PFSK-1 (cell line): ENCODE measurements at regions not wholly inside any gene's neighbourhood (a gene's known extent, or its start where the extent isn't known, plus 50 kb on each side); places are given as distances from the start of the nearest gene placed in this dataset.

Experiments used
- FOXP2 ChIP-seq: optimal IDR thresholded peaks from 2 replicates; pipeline ENCODE3; 2011; ENCODE audit warnings: borderline replicate concordance, control low read depth, inconsistent platforms; ENCODE audit not compliant: insufficient read depth; ENCODE audit errors: extremely low read length, extremely low read depth
- POLR2AphosphoS5 ChIP-seq: IDR thresholded peaks from 2 replicates; pipeline ENCODE4 v1.6.1; 2012; ENCODE audit warnings: low read depth, mild to moderate bottlenecking, control low read depth, low read length, moderate library complexity
- REST ChIP-seq, 2 experiments: IDR thresholded peaks; 2 replicates each; pipeline versions ENCODE4 v1.6.1 to v1.8.0; 2011 to 2012; ENCODE audit warnings: low read depth in 2 of 2, low read length in 2 of 2, control low read depth in 1 of 2, inconsistent platforms in 1 of 2, mild to moderate bottlenecking in 1 of 2, moderate library complexity in 1 of 2; ENCODE audit not compliant: insufficient read depth in 1 of 2
- SIN3A ChIP-seq: IDR thresholded peaks from 2 replicates; pipeline ENCODE4 v1.6.1; 2012; ENCODE audit warnings: mild to moderate bottlenecking, low read length, moderate library complexity, borderline replicate concordance; ENCODE audit not compliant: insufficient read depth
- TAF1 ChIP-seq: IDR thresholded peaks from 2 replicates; pipeline ENCODE4 v1.6.1; 2012; ENCODE audit warnings: low read length, control low read depth, borderline replicate concordance; ENCODE audit not compliant: insufficient read depth

- TF ChIP-seq SIN3A (no peak), TAF1 (no peak), POLR2AphosphoS5 (no peak), REST (IDR thresholded peaks at IDR 0.05; ENCODE audit: insufficient read depth in 1 of 2, low read depth in 2 of 2, low read length in 2 of 2) (no peak), FOXP2 (no peak)
Measured at GRCh38 chr2:215698566-215698965, 262.7 kb upstream of the FN1 start.

GRCh38 chr2:215697496-215697895, 261.6 kb upstream of the FN1 start:
- no peak for TF ChIP-seq POLR2AphosphoS5
- no peak for TF ChIP-seq SIN3A
- no peak for TF ChIP-seq TAF1
- no peak for TF ChIP-seq REST (IDR thresholded peaks at IDR 0.05; ENCODE audit: insufficient read depth in 1 of 2, low read depth in 2 of 2, low read length in 2 of 2)
- no peak for TF ChIP-seq FOXP2

GRCh38 chr2:215697003-215697402, 261.1 kb upstream of the FN1 start:
- TF ChIP-seq REST (IDR thresholded peaks at IDR 0.05; ENCODE audit: insufficient read depth in 1 of 2, low read depth in 2 of 2, low read length in 2 of 2), result no peak
- no peak for TF ChIP-seq TAF1
- no peak for TF ChIP-seq SIN3A
- no peak for TF ChIP-seq FOXP2
- no peak for TF ChIP-seq POLR2AphosphoS5

- TF ChIP-seq FOXP2 (no peak), REST (IDR thresholded peaks at IDR 0.05; ENCODE audit: insufficient read depth in 1 of 2, low read depth in 2 of 2, low read length in 2 of 2) (no peak), POLR2AphosphoS5 (no peak), SIN3A (no peak), TAF1 (no peak)
Measured at GRCh38 chr2:215695861-215696260, 260.0 kb upstream of the FN1 start.

- no peak for TF ChIP-seq FOXP2
- TF ChIP-seq REST (IDR thresholded peaks at IDR 0.05; ENCODE audit: insufficient read depth in 1 of 2, low read depth in 2 of 2, low read length in 2 of 2), result no peak
- no peak for TF ChIP-seq TAF1
- TF ChIP-seq SIN3A, result no peak
- no peak for TF ChIP-seq POLR2AphosphoS5
Measured at GRCh38 chr2:215693999-215694580, 258.2 kb upstream of the FN1 start.
